ENCODE measurements at regions not wholly inside any gene's neighbourhood (a gene's known extent, or its start where the extent isn't known, plus 50 kb on each side); places are given as distances from the start of the nearest gene placed in this dataset.
"Not testable (repeated sequence)": the region's sequence is repeated elsewhere in the genome, so short reads cannot be mapped to it uniquely, and the experiment has no call there.

DNA sequence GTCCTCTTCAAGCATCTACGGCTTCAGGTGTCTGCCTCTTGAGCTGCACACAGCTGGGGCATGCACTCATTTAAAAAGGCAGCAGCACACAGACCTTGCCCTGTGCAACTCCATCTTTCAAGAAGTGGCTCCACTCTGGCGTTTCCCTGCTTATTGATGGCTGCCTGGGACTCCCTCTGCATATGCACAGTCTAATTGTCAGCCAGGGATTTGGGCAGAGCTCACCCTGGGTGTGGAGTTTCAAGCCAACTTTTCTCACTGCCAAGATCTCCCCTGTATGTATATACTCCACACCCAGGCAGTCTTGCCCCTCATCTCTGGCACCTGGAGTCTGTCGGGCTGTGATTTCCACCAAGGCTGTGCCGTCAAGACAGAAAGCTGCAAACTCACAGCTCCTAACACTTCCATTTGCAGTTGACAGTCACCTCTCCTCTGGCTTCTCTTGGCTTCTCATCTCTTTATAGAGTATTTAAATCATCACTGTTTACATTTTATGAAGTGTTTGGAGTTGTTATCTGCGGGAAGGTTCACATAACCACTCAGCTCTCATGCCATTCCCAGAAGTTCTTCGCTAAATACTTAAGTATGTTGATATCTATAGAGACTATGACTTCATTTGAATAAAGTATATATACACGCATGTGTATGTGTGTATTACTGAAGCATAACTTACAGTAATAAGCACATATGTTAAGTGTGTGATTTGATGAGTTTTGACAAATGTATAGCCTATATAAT lies 130.5 kb upstream of the ZNF469 start:
- not testable (repeated sequence) for DNase-seq

DNA sequence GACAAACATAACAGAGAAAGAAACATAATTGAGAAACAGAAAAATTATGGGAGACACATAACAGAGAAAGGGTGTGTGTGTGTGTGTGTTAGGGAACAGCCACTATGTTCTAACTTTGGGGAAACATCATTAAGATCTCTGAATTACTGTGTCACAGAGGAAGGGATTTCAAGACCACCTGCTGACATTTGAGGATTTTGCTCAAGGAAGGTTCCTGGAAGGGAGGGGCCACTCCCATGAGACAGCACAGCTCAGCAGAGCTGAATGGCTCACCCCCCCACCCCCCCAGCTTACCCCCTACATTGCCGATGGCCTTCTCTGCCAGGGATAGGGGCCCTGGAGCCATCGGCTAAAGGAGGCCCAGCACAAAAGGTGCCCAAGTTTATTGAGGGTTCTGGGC lies 124.6 kb upstream of the ZNF469 start:
- not testable (repeated sequence) for DNase-seq

DNA sequence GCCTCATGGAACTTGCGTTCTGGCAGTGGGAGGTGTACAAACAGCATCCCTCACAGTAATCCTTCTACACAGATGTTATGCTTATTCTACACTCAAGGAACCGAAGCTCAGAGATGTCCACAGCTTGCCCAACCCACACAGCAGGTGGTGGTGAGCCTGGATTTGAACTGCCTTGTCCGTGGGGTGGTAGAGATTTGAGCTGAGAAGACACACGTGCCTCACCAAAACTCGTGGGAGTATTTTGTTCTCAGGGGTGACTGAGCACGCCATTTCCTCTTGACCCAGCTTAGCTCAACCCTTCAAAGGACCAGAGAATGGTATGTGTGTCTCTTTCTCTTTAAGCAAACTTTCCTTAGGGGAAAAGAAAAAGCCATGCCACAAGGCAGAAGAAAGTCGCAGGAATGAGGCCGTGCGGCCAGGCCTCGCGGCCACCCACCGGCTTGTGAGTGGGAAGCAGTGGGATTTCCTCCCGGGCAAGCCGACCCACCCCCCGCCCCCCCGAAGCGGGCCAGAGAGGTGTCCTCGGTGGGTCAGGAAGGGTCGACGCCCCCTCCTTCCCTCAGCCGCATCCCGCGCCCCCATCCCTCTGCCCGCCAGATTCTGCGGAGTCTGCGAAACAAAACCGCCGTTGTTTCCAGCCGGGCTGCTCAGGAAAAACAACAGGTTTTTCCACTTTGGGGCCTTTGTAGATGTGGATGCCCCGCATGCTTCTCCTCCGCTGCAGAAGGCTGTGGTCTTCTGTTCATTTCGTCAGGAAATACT lies 123.8 kb upstream of the ZNF469 start:
- DNase-seq, result not testable (repeated sequence)

DNA sequence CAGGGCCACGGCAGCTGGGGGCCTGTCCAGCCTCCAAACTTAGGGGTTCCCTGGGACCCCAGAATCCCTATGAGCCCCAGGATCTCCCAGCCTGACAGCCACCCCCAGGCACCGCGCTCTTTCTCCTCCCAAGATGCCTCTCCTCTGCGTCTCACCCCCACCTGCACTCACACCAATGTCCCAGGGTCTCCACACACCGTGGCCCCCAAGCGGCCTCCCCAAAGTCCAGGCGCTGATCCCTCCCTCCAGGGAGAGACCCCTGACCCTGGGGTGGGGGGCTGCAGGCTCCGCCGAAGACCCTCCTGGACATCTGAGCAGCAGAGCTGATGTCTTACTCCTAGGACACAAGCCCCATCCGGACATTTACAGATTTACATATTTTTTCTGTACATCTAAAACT lies 123.2 kb upstream of the ZNF469 start:
- not testable (repeated sequence) for DNase-seq

DNA sequence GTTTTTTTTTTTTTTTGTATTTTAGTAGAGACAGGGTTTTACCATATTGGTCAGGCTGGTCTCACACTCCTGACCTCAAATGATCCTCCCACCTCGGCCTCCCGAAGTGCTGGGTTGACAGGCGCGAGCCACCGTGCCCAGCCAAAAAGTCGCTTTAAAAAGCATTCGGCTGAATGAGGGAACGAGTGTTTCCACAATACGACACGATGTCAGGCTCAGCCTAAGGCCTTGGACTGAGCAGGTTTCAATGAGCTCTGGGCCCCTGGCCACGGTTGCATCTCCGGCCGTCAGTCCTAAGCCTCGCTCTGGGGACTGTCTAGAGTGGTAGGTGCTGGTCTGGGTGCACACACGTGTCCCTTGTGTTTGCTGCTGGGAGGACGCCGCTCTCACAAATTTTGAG lies 122.6 kb upstream of the ZNF469 start:
- not testable (repeated sequence) for DNase-seq

DNA sequence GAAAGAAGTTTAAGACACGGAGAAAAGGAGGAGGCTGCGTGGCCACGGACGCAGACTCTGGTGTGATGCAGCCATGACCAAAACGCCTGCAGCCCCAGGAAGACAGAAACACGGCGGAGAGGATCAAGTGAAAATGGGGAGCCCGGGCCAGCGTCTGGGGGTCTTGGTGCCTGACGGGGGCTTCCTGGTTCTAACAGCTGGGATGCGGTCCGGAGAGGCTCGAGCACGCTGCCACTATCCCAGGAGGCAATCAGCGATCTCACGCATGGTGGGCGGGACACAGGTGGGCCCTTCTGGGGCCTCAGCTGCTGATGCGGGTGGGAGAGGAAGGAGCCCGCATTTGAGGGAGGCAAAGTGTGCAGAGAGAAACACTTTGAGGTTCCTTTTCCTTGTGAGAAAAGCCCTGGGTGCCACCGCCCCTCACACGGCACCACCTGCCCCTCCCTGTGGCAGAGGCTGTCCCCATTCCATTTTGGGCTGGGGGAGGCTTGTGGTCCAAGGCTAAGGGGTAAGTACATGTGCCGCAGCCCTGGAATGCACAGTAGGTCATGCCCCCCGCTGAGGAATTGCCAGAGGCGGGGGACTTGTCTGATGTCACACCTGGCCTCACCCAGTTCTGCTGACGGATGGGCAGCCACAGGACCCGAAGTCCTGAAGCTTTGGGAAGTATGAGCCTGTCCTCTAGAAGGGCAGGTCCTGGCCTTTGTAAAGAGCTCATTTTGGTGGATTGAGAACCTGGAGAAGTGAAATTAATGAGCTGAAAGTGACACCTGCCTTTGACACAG lies 121.7 kb upstream of the ZNF469 start:
- not testable (repeated sequence) for DNase-seq

DNA sequence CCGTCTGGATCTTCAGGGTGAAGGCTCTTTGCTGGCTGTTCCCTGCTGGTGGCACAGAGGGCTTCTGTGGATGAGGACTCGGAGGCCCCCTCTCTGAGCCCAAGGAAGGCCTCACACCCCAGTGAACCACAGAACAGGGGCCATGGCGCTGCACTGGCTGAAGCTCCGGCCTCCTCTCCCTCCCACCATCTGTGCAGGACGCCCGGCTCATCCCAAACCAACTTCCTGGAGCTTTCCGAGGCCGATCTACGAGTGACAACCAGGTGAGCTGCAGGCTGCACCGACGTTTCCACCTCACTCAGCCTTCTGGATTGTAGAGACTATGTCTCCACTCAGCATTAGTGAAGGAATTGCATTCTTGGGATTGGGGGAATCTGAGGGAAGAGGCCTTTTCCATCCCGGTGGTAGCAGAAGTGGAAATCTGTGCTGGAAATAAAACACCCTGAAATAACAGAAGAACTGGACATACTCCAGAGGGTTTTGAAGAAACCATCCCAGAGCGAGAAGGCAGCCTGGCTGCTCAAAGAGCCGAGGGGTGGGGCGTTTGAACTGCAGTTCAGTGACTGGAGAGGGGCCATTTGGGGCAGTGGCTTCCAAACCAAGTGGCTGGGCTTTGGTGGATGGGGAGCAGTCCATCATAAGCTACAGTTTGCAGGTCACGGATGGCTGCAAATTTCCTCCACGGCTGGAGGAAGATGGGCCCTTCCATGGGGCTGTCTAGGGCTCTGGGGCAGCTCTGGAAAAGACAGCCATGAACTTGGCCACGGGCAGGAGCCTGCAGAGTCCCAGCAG lies 120.7 kb upstream of the ZNF469 start:
- DNase-seq, result not testable (repeated sequence)

DNA sequence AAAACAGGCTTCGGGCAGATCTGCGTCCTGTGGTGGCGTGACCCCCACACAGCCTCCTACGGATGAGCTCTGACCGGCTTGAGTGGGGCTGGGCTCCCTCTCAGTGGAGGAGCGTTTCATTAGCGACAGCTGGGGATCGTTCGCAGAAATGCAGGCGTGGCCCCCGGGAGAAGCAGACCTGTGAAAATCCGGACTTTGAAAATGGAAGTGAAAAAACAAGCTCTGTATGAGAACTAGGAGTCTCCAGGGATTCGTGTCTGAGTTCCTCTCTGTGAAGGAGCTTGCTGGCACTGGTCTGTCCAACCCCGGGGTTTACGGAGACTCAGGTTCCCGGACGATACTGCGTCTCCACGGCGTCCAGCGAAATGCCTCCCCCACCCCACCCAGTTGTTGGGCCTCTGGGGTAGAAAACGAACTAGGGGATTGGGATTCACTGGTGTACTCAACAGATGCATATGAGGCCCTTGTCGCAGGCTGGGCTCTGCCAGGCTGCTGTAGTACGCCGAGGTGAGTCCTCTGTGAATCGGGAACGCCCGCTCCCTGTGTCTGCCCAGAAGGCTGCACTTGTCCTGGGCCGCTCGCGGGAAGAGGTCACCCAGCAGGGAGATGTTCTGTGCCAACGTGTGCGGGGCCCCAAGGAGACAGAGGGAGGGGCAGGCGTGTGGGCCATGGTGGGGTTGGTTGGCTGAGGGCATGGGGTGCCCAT lies 119.7 kb upstream of the ZNF469 start:
- not testable (repeated sequence) for DNase-seq

DNA sequence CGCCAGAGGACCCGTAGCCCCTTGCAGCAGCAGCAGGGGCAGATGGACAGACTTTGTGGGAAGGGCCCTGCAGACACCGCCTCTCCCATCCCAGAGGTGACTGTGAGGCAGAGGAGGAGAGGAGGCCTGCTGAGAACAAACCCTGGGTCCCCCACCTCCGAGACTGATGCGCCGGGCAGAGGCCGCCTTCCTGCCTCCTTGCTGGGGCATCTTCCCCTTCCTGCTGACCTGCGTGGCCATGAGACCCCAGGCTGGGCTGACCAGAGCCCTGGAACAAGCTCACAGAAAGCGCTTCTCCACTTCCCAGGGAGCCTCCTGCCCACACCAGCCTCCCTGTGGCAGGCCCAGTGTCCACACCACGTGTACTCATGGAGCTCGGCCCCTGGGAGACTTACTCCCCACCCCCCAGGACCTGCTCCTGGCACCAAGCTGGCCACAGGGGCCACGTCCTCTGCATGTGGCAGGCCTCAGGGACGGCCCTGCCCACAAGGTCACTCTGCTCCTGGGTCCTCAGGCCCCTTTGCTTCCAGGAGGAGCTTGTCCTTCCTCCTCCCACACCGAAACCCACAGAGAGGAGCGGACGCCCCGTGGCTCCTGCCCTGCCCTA lies 119.0 kb upstream of the ZNF469 start:
- not testable (repeated sequence) for DNase-seq

DNA sequence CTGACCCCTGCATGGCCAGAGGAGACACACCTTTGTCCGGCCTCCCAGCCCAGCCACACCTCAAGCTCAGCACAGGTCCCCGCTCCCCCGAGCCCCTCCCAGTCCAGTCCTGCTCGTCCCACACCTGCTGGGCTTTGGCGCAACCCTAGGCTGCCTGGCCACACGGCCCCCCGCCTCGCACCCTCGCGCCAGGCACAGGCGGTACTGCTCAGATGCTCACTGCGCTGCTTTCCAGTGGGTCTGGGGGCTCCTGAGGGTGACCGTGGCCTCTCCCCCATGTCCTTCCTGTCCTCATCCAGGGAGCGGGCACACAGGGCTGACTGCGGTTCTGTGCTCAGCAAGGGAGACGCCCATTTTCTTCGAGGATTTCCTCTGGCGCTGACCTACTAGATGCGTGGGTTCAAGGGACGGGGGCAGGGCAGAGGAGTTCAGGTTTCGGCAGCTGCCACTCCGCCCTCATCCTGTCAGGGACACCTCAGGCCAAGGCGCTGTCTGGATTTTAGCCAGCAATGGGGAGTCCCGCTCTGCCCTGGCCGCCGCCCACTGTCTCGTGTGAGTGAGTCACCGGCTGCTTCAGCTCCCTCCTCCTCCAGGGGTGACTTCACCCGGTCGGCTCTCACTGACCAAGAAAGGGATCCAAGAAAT lies 118.0 kb upstream of the ZNF469 start:
- DNase-seq, result peak; percentile 61 to 78

DNA sequence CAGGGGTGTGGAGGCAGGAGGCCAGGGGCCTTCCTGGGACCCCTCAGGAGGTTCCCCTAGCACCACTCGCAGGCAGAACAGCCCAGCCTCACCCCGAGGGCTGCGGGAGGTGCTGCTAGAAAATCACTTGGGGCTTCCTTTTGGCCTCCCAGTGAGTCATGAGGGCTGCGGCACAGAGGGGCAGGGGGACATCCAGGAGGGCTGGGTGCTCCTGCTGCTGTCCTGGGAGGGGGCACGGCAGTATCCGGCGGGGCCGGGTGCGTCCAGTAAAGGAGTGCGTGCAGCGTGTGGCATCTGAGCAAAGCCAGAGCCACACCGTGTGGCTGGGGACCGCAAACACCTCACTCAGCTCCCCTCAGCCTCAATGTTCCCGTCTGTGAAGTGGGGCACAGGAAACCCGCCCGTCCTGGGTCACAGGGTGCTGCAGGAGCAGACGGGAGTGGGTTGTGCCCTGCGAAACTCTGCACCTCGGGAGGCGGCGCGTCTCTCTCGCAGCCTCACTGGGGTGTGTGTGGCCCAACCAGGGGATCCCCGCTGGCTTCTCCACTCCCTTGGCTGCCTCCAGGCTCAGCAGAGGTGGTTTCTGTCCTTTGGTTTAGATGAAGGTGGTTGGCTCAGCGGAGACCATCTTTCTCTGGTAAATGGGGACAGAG lies 117.3 kb upstream of the ZNF469 start:
- DNase-seq, result not testable (repeated sequence)

DNA sequence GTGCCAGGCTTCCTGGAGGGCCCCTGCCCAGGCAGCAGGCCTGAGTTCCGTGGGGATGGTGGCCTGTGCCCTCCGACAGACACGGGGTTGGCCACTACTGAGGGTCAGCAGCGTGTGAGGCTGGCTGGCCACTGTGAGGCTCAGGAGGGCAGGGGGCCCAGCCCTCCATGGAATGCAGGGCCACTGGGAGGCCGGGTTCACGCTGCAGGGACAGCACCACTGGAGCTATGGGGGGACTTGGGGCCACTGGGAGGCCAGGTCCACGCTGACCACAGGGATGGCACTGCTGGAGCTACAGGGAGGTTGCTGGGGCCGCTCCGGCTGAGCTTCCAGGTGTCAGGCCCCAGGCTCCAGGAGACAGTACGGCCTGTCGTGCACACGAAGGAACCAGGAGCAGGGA lies 116.7 kb upstream of the ZNF469 start:
- DNase-seq, result not testable (repeated sequence)

DNA sequence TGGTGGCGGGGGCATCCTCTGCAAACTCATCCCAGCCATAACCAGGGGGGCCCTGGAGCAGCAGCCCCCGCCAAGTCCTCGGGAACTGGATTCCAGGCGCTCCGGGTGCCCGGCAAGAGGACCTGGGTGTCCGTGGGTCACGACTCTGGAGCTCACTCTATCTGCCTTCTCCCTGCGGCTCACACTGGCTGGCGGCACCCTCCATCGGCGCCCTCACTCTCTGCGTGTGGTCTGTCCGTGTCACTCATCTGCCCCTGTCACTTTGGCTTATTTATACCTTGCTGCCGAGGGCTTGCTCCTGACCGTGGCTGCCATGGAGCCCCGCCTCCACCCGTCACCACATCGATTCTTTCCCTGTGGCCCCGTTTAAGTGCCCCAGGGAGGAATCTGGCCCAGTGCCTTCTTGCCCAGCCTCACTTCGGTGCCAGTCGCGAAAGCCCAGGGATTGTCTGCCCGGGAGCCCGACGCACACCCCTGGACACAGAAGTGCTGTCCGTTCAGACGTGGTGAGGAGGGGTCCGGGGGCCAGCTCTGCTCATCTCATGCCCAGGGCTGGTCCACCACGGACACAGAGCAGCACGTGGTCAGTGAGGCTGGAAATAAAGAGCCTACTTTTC lies 115.7 kb upstream of the ZNF469 start:
- DNase-seq, result not testable (repeated sequence)

DNA sequence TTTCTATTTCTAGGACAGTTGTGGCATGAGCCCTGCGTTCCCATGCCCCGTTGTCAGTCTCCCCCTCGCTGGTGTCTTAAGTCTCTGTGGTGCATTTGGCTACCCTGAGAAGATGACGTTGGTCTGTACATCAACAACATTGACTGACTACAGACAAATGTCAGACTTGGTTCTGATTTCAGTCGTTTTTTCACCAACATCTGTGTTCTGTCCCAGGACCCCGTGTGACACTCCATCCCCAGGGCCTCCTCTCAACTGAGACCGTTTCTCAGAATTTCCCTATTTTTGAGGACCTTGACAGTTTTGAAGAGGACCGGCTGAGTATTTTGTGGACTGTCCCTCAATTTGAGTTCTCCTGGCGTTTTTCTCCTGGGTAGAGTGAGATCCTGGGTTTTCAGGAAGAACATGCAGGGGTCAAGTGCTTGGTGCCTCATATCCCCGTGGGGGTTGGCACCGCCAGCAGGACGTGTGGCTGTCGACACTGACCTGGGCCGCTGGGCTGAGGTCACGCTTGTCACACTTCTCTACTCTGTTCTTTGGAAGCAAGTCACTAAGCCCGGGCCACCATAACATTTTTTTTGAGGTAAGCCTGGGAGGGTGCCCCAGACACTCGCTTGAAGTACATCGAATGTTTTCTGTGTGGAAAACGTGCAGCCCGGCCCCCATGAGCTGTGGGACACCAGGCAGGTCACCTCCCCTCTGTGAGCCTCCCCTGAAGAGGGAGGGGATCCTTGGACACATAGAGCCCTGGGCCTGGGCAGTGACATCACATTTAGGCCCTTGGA lies 114.4 kb upstream of the ZNF469 start:
- not testable (repeated sequence) for DNase-seq

DNA sequence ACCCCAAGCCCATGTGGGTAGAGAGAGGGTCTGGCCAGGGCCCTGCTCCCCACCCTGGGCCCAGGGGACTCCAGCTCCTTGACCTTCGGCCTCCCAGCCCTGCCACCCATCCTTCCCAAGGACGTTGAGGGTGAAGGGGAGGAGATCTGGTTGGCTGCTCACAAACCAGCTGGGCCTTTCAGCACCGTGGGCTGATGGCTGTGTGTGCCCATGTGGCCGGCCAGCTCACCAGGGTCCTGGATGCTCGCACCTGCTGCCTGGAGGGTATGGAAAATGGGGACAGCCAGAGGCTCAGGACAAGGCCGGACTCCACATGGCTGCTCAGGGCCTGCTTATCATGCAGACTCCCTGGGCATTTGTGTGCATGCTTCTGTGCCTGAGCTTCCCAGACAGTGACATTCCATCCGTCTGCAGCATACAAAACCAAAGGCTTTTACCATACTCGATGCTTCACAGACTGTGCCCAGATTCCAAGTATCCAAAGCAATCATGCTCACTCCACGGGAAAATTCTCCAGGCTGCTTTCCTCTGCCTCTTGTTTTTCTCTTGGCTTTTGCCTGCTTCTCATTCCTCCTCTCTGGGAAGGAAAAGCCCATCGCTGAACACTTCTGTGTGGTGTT lies 112.5 kb upstream of the ZNF469 start:
- not testable (repeated sequence) for DNase-seq

DNA sequence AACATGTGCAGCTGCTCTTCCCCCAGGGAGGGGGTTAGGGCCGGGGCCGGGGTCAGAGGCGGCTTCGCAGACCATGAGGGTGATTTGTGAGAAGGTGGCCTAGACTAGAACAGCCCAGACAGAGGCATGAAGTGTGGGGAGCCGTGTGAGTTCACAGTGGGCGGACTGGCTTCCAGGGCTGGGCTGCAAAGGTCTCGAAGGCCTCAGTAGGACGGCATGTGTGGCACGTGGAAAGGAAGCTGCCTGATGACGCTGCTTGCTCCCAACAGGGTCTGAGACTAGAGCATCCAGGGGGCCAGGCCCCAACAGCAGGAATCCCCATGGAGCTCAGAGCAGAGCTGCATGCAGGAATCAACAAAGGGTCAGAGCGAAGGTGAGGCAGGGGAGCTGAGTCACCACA lies 111.5 kb upstream of the ZNF469 start:
- DNase-seq, result not testable (repeated sequence)

DNA sequence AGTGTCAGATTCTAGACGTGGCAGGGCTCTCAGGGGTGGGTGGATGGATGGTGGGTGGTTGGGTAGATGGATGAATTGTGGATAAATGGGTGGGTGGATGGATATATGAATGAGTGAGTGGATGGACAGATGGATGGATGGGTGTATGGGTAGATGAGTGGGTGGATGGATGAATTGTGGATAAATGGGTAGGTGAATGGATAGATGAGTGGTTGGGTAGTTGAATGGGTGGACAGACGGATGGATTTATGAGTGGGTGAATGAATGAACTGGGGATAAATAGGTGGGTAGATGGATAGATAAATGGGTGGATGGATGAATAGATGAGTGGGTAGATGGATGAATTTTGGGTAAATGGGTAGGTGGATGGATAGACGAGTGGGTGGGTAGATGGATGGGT lies 111.0 kb upstream of the ZNF469 start:
- not testable (repeated sequence) for DNase-seq

DNA sequence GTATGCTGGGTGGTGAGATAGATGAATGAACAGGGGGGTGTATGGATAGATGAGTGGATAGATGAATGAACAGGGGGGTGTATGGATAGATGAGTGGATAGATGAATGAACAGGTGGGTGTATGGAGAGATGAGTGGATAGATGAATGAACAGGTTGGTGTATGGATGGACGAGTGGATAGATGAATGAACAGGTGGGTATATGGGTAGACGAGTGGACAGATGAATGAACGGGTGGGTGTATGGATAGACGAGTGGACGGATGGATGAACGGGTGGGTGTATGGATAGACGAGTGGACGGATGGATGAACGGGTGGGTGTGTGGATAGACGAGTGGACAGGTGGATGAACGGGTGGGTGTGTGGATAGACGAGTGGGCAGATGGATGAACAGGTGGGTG lies 110.3 kb upstream of the ZNF469 start:
- DNase-seq, result not testable (repeated sequence)
